ENCODE measurements at regions not wholly inside any gene's neighbourhood (a gene's known extent, or its start where the extent isn't known, plus 50 kb on each side); places are given as distances from the start of the nearest gene placed in this dataset.

GRCh38 chr5:104431002-104431620 is 868.5 kb upstream of the NUDT12 start:
- intact Hi-C loops (cut with micrococcal nuclease): no loop called here

- intact Hi-C loops (cut with micrococcal nuclease): no loop called here
Measured at GRCh38 chr5:104429911-104430310, 867.3 kb upstream of the NUDT12 start.

DNA sequence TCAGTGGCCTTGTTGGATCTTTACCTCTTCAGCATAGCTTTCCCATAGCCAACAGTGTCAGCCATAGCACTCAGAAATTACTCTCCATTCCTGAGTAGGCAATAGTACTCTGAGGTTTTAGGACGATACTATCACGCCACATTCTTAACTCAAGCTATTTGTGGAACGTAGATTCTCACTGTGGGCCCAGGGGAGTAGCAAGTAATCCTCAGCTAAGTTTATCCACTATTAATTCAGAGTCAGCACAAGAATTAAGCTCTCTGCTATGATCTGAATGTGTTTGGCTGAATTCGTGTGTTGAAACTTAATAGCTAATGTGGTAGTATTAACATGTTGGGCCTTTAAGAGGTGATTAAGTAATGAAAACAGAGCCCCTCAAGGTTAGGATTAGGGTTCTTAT is 858.8 kb upstream of the NUDT12 start:
- intact Hi-C loops (cut with micrococcal nuclease): no loop called here

DNA sequence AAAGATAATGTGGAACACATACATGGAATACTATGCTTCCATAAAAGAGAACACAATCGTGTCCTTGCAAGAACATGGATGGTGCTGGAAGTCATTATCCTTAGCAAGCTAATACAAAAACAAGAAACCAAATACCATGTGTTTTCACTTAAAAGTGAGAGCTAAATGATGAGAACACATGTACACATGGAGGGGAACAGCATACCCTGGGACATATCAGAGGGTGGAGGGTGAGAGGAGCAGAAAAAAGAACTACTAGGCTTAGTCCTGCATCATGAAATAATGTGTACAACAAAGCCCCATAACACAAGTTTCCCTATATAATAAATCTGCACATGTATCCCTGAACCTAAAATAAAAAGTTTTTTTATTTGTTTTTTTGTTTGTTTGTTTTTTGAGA is 855.5 kb upstream of the NUDT12 start:
- intact Hi-C loops (cut with micrococcal nuclease): loop anchor here (10.0 kb wide), 1 partner anchor 833 kb away; no protein-coding TSS in a partner anchor

GRCh38 chr5:104412649-104413240 is 850.2 kb upstream of the NUDT12 start:
- intact Hi-C loops (cut with micrococcal nuclease): loop anchor here (10.0 kb wide), 1 partner anchor 828 kb away; no protein-coding TSS in a partner anchor

GRCh38 chr5:104400941-104401340 is 838.4 kb upstream of the NUDT12 start:
- intact Hi-C loops (cut with micrococcal nuclease): no loop called here

- intact Hi-C loops (cut with micrococcal nuclease): no loop called here
Measured at GRCh38 chr5:104385906-104386305, 823.3 kb upstream of the NUDT12 start.

DNA sequence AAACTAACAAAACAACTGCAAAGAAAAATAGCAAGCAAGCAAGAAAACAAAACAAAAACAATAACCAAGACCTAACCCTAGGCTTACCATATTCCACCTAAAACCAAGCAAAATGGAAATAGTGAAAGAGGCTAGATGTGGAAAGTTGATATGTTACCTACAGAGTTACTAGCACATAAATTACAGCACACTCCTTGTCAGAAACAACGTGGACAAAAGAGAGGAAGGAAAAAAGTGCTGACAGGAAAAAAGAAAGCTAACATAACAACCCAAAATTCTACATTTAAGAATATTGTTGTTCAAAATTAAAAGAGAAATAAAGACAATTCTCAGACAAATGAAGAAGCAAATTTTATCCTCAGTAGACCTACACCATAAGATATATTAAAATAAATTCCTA is 812.8 kb upstream of the NUDT12 start:
- intact Hi-C loops (cut with micrococcal nuclease): no loop called here

DNA sequence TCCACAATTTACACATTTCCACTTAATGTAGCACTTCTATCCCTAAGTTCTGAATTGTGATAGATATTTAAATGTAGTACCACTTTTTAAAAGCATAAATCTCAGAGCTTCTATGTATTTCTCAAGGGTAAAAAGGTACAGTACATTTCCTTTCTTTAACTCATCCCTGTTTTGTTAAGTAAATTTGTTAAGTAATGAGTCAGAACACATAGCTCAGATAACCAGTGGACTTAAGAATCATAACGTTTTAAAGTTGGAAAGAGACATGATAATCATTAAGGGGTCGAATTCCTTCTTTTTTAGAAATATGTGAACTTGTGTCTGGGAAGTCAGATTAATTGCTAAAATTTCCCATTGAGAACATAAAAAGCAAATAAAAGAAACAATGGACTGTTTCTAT is 810.2 kb upstream of the NUDT12 start:
- intact Hi-C loops (cut with micrococcal nuclease): no loop called here

- intact Hi-C loops (cut with micrococcal nuclease): no loop called here
Measured at GRCh38 chr5:104372376-104372775, 809.8 kb upstream of the NUDT12 start.

DNA sequence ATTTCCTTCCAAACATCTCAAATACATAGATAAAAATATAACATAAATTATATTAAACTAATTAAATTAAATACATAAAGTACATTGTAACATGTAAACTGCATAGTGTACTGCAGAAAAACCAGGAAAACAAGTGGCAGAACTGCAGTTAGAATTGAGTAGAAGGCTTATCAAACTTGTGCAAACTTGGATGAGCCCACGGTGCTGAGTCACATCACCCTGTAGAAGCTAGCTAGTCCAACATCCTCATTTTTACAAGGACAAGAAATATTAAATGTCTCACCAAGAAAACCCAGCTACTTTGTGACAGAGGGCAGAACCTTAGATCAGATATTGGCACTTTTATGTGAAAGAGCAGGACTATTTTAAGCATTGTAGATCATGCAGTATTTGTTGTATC is 807.9 kb upstream of the NUDT12 start:
- intact Hi-C loops (cut with micrococcal nuclease): no loop called here

DNA sequence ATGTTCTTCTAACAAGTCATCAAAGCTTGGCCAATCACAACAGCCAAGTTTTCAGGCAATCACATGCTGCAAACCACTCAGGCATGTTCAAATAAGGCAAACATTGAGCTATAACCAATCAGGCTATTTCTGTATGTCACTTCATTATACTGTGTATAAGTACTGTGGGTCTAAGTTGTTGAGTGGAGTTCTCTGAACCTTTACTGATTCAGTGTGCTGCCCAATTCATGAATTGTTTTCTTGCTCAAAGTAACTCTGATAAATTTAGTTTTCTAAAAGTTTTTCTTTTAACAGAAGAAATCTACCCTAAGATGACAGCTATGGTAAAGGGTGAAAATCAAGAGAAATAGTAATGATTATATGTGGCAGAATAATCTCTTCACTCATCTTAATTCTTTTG is 805.4 kb upstream of the NUDT12 start:
- intact Hi-C loops (cut with micrococcal nuclease): no loop called here

DNA sequence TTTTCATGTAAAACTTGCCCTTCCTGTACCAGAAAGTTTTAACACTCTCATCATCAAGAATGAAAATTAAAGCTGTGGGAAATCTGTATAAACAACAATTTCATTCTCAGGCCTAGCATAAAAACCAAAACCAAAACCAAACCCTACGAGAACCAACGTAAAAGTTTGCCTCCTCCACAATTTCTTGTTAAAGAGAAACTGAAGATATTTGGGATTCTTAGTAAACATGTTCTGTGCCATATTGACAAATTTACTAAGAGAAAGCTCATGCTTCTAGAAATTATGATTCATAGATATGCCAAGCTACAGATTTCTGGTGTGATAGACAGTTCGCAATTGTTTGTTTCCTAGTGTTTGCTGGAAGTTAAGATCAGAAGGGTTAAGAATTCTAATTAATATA is 801.0 kb upstream of the NUDT12 start:
- intact Hi-C loops (cut with micrococcal nuclease): no loop called here

DNA sequence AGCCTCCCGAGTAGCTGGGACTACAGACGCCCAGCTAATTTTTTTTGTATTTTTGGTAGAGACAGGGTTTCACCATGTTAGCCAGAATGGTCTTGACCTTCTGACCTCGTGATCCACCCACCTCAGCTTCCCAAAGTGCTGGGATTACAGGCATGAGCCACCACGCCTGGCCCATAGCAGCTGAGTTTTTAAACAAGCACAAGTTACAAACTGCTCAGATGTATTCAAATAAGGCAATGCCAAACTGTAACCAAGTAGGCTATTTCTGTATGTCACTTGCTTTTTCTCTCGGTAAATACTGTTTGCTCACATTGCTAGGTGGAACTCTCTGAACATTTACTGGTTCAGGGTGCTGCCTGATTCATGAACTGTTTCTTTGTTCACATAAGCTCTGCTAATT is 799.3 kb upstream of the NUDT12 start:
- intact Hi-C loops (cut with micrococcal nuclease): no loop called here

- intact Hi-C loops (cut with micrococcal nuclease): no loop called here
Measured at GRCh38 chr5:104355350-104355749, 792.8 kb upstream of the NUDT12 start.

GRCh38 chr5:104353371-104353770 is 790.8 kb upstream of the NUDT12 start:
- intact Hi-C loops (cut with micrococcal nuclease): no loop called here

DNA sequence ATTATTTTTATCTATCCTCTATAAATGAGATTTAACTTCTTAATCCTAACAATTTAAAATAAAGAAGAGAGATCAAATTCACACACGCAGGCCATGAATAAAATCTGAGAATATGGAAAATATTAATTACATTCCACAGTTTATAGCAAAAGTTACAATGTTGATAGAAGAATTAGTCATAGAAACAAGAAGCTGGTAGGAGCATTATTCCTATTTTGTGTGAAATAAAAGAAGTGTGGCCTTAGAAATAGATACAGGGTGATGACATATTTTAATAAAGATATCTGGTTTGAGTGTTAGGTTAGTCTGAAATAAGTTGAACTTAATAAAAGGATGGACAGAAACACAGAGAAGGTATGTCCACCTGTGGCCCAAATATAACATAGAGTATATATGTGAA is 790.4 kb upstream of the NUDT12 start:
- intact Hi-C loops (cut with micrococcal nuclease): no loop called here

DNA sequence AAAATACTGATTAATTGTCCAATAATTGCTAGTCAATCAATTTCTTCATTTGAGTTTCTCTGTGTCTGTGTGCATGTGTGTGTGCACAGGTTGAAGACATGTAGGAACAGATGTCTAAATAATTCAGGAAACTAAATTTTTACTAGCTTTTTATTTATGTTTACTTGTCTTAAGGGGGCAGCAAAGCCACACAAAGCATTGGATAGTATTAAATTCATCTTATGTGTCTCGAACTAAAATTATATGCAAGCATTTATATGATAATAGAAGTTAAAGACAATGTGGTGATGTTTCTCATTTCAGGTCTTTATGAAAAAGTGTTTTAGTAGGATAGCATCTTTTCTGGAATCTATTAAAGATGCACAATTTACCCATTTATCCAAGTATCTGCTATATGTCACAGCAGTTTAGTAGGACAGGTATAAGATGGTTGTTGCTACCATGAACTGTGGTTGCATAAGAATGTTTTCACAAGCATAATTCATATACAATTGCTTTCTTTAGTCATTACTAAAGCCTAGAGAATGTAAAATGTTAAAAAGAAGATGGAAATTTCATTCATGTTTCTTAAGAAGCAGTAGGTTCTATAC is 784.6 kb upstream of the NUDT12 start:
- intact Hi-C loops (cut with micrococcal nuclease): no loop called here

- intact Hi-C loops (cut with micrococcal nuclease): no loop called here
Measured at GRCh38 chr5:104345222-104346016, 782.8 kb upstream of the NUDT12 start.

DNA sequence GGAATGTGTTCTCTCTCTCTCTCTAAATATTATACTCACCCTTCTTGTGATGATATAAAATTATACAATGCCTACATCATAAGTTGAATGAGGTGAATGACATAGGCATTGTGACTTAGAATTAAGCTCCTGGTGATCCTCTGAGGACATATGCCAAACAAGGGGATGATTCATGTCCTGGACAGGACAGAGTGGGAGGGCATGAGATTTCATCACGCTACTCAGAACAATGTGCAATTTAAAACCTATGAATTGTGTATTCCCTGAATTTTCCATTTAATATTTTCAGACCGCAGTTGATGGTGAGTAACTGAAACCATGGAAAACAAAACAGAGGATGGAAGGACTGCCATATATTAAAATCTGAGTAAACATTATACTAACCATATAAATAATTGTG is 782.2 kb upstream of the NUDT12 start:
- intact Hi-C loops (cut with micrococcal nuclease): no loop called here

GRCh38 chr5:104327801-104328200 is 765.2 kb upstream of the NUDT12 start:
- intact Hi-C loops (cut with micrococcal nuclease): no loop called here

DNA sequence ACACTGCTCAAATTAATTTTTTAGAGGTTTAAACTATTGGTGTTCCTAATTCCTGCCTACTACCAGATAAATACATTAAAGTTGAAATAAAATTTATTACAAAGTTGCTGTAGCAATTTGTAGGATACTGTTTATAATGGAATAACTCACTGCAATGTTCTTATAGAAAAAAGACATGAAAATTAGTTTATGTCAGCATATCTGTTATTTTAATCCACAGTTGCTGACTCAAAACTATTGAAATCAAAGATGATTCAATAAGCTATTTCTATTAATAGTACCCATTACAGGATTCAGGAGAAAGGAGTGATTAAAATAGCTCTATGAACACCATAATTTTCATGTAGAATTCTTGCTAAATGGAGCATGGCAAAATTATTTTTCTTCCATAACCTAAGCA is 764.4 kb upstream of the NUDT12 start:
- intact Hi-C loops (cut with micrococcal nuclease): no loop called here
